ENCODE measurements at regions not wholly inside any gene's neighbourhood (a gene's known extent, or its start where the extent isn't known, plus 50 kb on each side); places are given as distances from the start of the nearest gene placed in this dataset.

- Mint-ChIP-seq H3K27ac (no peak overlapping the region), H3K27me3 (ENCODE audit: insufficient read depth, low read depth, poor library complexity) (no peaks in the 10 kb centered on the region)
- ATAC-seq, result no peak
These were observed 90.7 kb upstream of the KRR1 start for GRCh38 chr12:75602106-75602505.

More at GRCh38 chr12:75602106-75602505, 90.7 kb upstream of the KRR1 start:
- H3F3A ChIP-seq (replicated peaks; ENCODE audit: low read depth), result no peaks in the 10 kb centered on the region
- TF ChIP-seq ETS1 (IDR thresholded peaks at IDR 0.05) (no peak), CTCF (conservative IDR thresholded peaks at IDR 0.05; ENCODE audit: low read depth in 2 of 2) (no peak), ZNF462 (CRISPR knock-in tag; IDR thresholded peaks at IDR 0.05) (no peak)
- H3K4me1 ChIP-seq (ENCODE audit: insufficient read depth), result no peaks in the 10 kb centered on the region
- H4K20me1 ChIP-seq (replicated peaks; ENCODE audit: insufficient read depth), result no peaks in the 10 kb centered on the region
- no peak overlapping the region for H3K4me2 ChIP-seq
- DNase-seq (ENCODE audit: low spot score), result no peak
- no peaks in the 10 kb centered on the region for H3K79me2 ChIP-seq (replicated peaks; ENCODE audit: insufficient read depth)
- no peak overlapping the region for H3K4me3 ChIP-seq
- no peak overlapping the region for H2AFZ ChIP-seq
- no peak overlapping the region for H3K27ac ChIP-seq (ENCODE audit: low read depth)
- Mint-ChIP-seq H3K4me3 (no peak overlapping the region), H3K36me3 (ENCODE audit: low read depth) (no peaks in the 10 kb centered on the region), H3K4me1 (peaks cover 2% of the 10 kb centered on the region; the same call in 2 of the 3 replicates), H3K9me3 (no peaks in the 10 kb centered on the region)
- H3K9me2 ChIP-seq (ENCODE audit: insufficient read depth), result peaks cover 11% of the 10 kb centered on the region; the same call in 1 of the 2 replicates
- H3K27me3 ChIP-seq (ENCODE audit: insufficient read depth), result no peaks in the 10 kb centered on the region
- H3K36me3 ChIP-seq (ENCODE audit: insufficient read depth), result no peaks in the 10 kb centered on the region

Measured in GM23338 (cell line).